Peyer's patch (tissue), 4 donors: ENCODE measurements at regions not wholly inside any gene's neighbourhood (a gene's known extent, or its start where the extent isn't known, plus 50 kb on each side); places are given as distances from the start of the nearest gene placed in this dataset.
A peak's percentile ranks its signal among the peaks of the same experiment; 100 is the strongest.

Experiments used
- DNase-seq, 3 donors: peaks; one replicate each; pipeline ENCODE4 v3.0.0-alpha.2; 2017 to 2019
- H3K27ac ChIP-seq, 4 donors: fragments of 200-600 bp; sonication (generic); one replicate each; pipeline ENCODE4 v1.5.1; 2016 to 2019
- H3K27me3 ChIP-seq, 2 donors: fragments of 200-600 bp; sonication (generic); one replicate each; pipeline ENCODE4 v1.5.1; 2019
- H3K36me3 ChIP-seq, 3 donors: fragments of 200-600 bp; sonication (generic); one replicate each; pipeline ENCODE4 v1.5.1; 2016 to 2019
- H3K4me1 ChIP-seq, 4 donors: fragments of 200-600 bp; sonication (generic); one replicate each; pipeline ENCODE4 v1.5.1; 2016 to 2019
- H3K4me3 ChIP-seq, 4 donors: fragments of 200-600 bp; sonication (generic); 1 replicate in 3 of 4; 2 replicates in 1 of 4; pipeline ENCODE4 v1.5.1; 2016 to 2019; ENCODE audit warnings: mild to moderate bottlenecking in 1 of 4
- H3K9me3 ChIP-seq, 4 donors: fragments of 200-600 bp; sonication (generic); one replicate each; pipeline ENCODE4 v1.5.1; 2016 to 2019; ENCODE audit warnings: mild to moderate bottlenecking in 1 of 4
- POLR2A ChIP-seq, 2 donors: fragments of 450-650 bp; IDR thresholded peaks; one replicate each; pipeline ENCODE4 v1.5.1; 2017; ENCODE audit warnings: antibody characterized with exemption in 2 of 2, mild to moderate bottlenecking in 2 of 2, moderate library complexity in 2 of 2
- TF ChIP-seq, protein P1 (sequence below), 6 experiments: fragments of 450-650 bp in 4 of 6; fragments of 200-600 bp in 2 of 6; sonication (generic) in 1 of 6; IDR thresholded peaks; one replicate each; pipeline ENCODE4 v1.5.1; 2017 to 2019; ENCODE audit warnings: antibody characterized with exemption in 6 of 6, mild to moderate bottlenecking in 3 of 6, moderate library complexity in 1 of 6

DNA sequence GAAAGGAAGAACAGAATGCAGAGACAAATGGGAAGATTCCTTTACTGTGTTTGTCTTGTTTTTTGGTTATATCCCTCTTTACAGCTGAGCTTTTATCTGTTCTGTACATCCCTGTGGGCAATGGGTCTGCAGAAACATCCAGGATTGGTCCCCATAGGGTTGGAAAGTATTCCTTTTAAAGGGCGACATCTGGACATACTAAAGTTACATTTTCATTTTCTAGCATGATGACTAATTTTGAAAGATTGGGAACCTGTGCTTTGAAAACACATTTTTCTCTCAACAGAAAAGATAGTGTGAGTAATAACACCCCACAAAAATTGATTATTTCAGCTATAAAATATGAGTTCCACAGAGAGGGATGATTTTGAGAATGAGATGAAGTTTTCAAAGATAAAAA, 435.8 kb downstream of the GPAM start:
- Histone ChIP-seq H3K4me1 (no peaks in the 10 kb centered on the region), H3K4me3 (no peak overlapping the region), H3K9me3 (no peaks in the 10 kb centered on the region), H3K27me3 (no peaks in the 10 kb centered on the region), H3K36me3 (no peaks in the 10 kb centered on the region), H3K27ac (no peak overlapping the region)
- TF ChIP-seq POLR2A (IDR thresholded peaks at IDR 0.05): no peak
- TF ChIP-seq, protein P1, sequence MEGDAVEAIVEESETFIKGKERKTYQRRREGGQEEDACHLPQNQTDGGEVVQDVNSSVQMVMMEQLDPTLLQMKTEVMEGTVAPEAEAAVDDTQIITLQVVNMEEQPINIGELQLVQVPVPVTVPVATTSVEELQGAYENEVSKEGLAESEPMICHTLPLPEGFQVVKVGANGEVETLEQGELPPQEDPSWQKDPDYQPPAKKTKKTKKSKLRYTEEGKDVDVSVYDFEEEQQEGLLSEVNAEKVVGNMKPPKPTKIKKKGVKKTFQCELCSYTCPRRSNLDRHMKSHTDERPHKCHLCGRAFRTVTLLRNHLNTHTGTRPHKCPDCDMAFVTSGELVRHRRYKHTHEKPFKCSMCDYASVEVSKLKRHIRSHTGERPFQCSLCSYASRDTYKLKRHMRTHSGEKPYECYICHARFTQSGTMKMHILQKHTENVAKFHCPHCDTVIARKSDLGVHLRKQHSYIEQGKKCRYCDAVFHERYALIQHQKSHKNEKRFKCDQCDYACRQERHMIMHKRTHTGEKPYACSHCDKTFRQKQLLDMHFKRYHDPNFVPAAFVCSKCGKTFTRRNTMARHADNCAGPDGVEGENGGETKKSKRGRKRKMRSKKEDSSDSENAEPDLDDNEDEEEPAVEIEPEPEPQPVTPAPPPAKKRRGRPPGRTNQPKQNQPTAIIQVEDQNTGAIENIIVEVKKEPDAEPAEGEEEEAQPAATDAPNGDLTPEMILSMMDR (IDR thresholded peaks at IDR 0.05): no peak
- no peak for DNase-seq

DNA sequence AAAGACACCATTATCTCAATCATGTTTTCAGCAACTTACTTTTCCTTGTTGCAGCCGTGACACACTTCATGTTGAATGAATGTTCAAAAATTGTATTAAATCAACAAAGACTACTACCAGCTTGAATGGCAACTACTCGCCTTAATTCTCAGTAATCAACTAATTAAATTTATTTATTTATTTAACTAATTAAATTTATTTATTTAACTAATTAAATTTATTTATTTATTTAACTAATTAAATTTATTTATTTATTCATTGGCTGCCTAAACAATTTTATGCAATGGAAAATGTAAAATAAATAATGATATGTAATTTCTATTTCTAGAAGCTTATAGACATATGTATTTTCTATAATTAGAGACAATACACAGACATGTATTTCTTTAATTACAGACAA, 435.4 kb downstream of the GPAM start:
- Histone ChIP-seq H3K27ac (no peak overlapping the region), H3K27me3 (no peaks in the 10 kb centered on the region), H3K9me3 (no peaks in the 10 kb centered on the region), H3K36me3 (no peaks in the 10 kb centered on the region), H3K4me1 (no peaks in the 10 kb centered on the region), H3K4me3 (no peak overlapping the region)
- DNase-seq: no peak
- TF ChIP-seq POLR2A (IDR thresholded peaks at IDR 0.05): no peak
- TF ChIP-seq, protein P1 (IDR thresholded peaks at IDR 0.05): no peak

DNA sequence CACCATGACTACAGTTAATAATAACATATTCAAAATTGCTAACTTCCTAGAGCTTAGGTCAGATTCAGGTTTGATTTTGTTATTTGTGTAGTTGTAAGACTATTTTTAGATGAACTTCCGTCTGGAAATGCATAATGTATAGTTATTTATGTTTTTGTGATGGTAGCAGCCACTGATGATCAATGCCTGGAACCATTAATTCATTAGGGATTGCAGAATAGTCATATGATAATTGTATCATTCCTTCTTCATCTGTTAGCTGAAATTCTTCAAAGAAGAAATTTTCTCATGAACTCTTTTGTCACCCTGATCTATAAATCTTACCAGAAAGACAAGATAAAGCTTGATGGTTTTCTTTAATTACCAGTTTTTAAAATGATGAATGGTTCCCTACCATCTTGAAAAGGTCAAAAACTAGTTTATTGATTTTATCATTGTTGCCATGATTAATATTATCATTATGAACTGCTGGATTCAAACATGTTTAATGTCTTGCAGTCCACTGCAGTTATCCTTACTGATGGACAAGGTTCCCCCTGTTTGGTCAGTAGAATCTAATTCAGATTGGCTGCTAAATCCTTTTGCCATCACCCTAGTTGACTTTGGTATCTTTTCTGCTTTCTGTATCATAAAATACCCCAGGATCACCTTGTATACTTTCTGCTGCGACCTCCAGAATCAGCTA, 433.3 kb downstream of the GPAM start:
- no peak overlapping the region for H3K27ac ChIP-seq
- H3K4me3 ChIP-seq: no peak overlapping the region
- H3K36me3 ChIP-seq: no peaks in the 10 kb centered on the region
- H3K27me3 ChIP-seq: no peaks in the 10 kb centered on the region
- no peaks in the 10 kb centered on the region for H3K9me3 ChIP-seq
- no peak for DNase-seq
- H3K4me1 ChIP-seq: no peaks in the 10 kb centered on the region
- no peak for TF ChIP-seq POLR2A (IDR thresholded peaks at IDR 0.05)
- TF ChIP-seq, protein P1 (IDR thresholded peaks at IDR 0.05): no peak

DNA sequence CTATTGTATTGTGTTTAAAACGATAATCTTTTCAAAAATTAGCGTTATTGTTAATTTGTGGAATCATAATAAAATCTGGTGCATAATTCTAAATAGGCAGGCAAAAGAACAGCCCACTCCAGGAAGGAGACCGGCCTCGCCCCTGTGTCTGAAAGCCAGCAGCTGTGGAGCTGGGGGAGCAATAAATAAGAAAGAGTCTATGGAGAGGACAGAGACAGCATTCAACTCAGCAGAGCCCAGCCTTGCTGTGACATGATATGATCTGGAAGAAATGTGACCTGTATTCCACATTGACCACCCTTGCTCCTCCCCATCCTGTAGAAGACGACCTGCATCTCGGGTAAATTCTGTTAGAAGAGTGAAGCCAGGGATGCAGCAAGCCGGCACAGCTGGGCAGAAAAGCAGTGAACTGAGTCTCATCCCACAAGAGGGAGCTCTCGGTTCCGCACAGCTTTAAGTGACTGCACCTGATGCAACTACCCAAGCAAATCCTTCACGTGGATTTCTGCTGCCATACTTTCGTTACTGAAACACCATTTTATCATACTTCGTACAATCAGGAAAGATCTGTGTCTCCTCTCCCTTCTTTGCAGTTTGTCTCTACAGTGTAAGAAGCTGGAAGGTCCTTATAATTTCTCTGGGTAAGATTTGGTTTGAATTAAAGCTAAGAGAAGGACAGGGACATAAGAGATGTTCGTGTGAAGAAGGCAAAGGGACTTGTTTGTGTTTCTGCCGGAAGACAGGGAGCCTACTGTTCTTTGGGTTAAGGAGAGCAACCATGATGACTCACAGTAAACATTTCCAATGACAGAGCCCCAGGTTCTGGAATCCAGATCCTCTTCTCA, 427.1 kb downstream of the GPAM start:
- Histone ChIP-seq H3K27ac (no peak overlapping the region), H3K36me3 (no peaks in the 10 kb centered on the region), H3K4me3 (no peak overlapping the region), H3K27me3 (no peaks in the 10 kb centered on the region), H3K9me3 (no peaks in the 10 kb centered on the region), H3K4me1 (no peaks in the 10 kb centered on the region)
- no peak for TF ChIP-seq POLR2A (IDR thresholded peaks at IDR 0.05)
- TF ChIP-seq, protein P1 (IDR thresholded peaks at IDR 0.05): peak in 4 of 6 experiments; percentile 17 to 34 (median 24)
- DNase-seq: peak in 1 of 3 donors; percentile 58

DNA sequence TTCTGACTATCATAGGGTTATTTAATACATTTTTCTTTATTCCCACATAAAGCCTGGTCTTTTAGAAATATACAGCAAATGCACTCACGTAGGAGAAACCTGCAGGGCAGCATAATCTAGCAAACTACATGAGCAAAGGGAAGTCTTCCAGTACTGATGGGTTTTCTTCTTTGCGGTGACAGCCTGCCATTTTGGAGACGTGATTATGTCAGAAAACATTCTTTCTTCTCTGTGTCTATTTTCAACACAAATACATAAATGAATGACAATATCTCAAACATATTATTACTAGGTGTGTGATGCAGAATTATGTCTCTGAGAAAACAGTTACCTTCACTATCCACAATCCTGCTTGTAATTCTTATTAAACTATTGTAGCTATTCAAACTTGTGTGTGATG, 425.0 kb downstream of the GPAM start:
- no peaks in the 10 kb centered on the region for H3K4me1 ChIP-seq
- TF ChIP-seq, protein P1 (IDR thresholded peaks at IDR 0.05): no peak
- no peak for TF ChIP-seq POLR2A (IDR thresholded peaks at IDR 0.05)
- H3K27ac ChIP-seq: no peak overlapping the region
- H3K27me3 ChIP-seq: no peaks in the 10 kb centered on the region
- H3K9me3 ChIP-seq: no peaks in the 10 kb centered on the region
- H3K36me3 ChIP-seq: no peaks in the 10 kb centered on the region
- no peak overlapping the region for H3K4me3 ChIP-seq
- DNase-seq: no peak
